Left lung (tissue), 4 donors: ENCODE measurements at regions not wholly inside any gene's neighbourhood (a gene's known extent, or its start where the extent isn't known, plus 50 kb on each side); places are given as distances from the start of the nearest gene placed in this dataset.

ENCODE experiments used
- ATAC-seq: fragments of 200-7000 bp; cut with Tn5 transposase; one replicate; pipeline ENCODE4 v1.9.1; 2020; ENCODE audit warnings: moderate library complexity
- DNase-seq, 4 donors: peaks; one replicate each; pipeline ENCODE4 v3.0.0-alpha.2; 2013 to 2020
- H3K27ac ChIP-seq, 2 donors: fragments of 200-600 bp; sonication (generic) in 1 of 2; one replicate each; pipeline versions ENCODE4 v1.5.0 to v1.8.0; 2020 to 2021
- H3K27me3 ChIP-seq, 2 donors: fragments of 200-600 bp; sonication (generic) in 1 of 2; one replicate each; pipeline versions ENCODE4 v1.5.0 to v1.8.0; 2020 to 2021
- H3K36me3 ChIP-seq, 2 donors: fragments of 200-600 bp; sonication (generic) in 1 of 2; one replicate each; pipeline versions ENCODE4 v1.5.0 to v1.8.0; 2020 to 2021
- H3K4me1 ChIP-seq, 2 donors: fragments of 200-600 bp; one replicate each; pipeline ENCODE4 v1.8.0; 2021
- H3K4me3 ChIP-seq, 2 donors: fragments of 200-600 bp; sonication (generic) in 1 of 2; one replicate each; pipeline versions ENCODE4 v1.5.0 to v1.8.0; 2020 to 2021; ENCODE audit warnings: mild to moderate bottlenecking in 1 of 2
- H3K9me3 ChIP-seq, 2 donors: fragments of 200-600 bp; sonication (generic) in 1 of 2; one replicate each; pipeline versions ENCODE4 v1.5.0 to v1.8.0; 2020 to 2021
- CTCF ChIP-seq, 2 donors: fragments of 200-600 bp; sonication (generic) in 1 of 2; IDR thresholded peaks; one replicate each; pipeline versions ENCODE4 v1.5.0 to v1.8.0; 2021; ENCODE audit warnings: antibody characterized with exemption in 2 of 2
- intact Hi-C, 2 donors: fragments of 100-400 bp; cut with DNase I; formaldehyde crosslinking; loops; one replicate each; pipeline versions ENCODE4 v1.11.2 to v1.14.2; 2022
- donor health status: DM: no; HTN: yes; CAD: no.
- donor health status: DM: no; HTN: no; CAD: no.

DNA sequence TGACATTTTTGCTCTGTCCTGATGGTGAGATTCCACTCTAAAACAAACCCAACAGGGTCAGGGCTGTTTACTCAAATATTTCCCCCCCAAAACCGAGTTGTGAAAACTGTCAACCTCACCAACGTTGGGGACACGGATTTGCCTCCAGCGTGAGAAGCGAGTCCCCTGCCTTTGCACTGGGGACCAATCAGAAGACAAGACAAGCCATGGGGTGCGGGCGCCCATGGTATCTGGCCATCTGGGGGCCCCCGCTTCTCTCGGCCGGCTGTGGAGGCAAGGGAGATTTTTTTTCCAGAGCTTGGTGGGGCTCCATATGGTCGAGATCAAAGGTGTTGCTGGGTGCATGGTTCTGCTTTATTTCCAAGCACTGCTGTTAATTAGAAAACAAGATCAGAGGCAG, 272.1 kb downstream of the BCL11B start:
- no peak for DNase-seq
- Histone ChIP-seq H3K27me3 (no peaks in the 10 kb centered on the region), H3K36me3 (no peaks in the 10 kb centered on the region), H3K4me3 (no peak overlapping the region), H3K4me1 (no peaks in the 10 kb centered on the region), H3K27ac (no peak overlapping the region), H3K9me3 (no peaks in the 10 kb centered on the region)
- no peak for ATAC-seq
- no peak for TF ChIP-seq CTCF (IDR thresholded peaks at IDR 0.05)
- intact Hi-C loops: no loop called here

DNA sequence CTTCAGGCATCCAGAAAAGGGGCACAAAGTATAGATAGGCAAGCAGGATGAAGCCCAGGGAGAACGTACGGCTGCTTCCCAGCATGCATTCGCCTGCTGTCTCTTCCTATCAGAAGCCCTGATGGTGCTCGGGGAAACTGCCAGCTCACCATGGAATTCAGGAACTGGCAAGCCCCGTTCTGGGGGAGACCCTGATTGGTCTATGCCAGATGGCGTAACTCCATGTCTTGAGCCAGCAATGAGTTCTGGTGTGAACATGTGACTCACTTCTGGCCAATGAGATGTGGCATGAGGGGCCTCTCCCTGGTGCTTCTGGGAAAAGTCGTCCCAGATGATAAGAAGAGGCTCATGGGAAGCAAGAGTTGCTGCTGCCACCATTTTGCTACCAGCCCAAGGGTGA, 270.8 kb downstream of the BCL11B start:
- H3K4me3 ChIP-seq: no peak overlapping the region
- H3K27me3 ChIP-seq: no peaks in the 10 kb centered on the region
- DNase-seq (no peak), ATAC-seq (no peak)
- H3K4me1 ChIP-seq: no peaks in the 10 kb centered on the region
- no peaks in the 10 kb centered on the region for H3K36me3 ChIP-seq
- H3K9me3 ChIP-seq: no peaks in the 10 kb centered on the region
- no peak overlapping the region for H3K27ac ChIP-seq
- intact Hi-C loops: no loop called here
- TF ChIP-seq CTCF (IDR thresholded peaks at IDR 0.05): no peak

DNA sequence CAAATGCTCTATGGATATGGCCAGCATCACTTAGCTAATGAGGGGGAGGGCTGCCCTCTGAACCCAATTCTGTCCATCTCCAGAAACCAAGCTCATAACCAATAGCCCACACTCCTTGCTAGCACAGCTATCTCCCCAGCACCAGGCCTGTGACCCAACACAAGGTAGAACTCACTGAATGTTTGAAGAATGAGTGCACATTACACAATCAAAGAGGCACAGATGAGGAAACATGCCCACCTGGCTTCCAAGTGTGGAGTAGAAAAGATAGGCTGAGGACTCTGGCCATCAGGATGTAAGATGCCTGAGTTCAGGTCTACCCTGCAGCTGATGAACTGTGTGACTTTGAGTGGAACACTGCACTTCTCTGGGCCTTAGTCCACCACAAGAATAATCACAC, 268.4 kb downstream of the BCL11B start:
- TF ChIP-seq CTCF (IDR thresholded peaks at IDR 0.05): no peak
- DNase-seq: no peak
- no peak for ATAC-seq
- intact Hi-C loops: no loop called here
- no peaks in the 10 kb centered on the region for H3K36me3 ChIP-seq
- H3K9me3 ChIP-seq: no peaks in the 10 kb centered on the region
- peaks cover 0 to 5% of the 10 kb centered on the region in 2 donors for H3K27me3 ChIP-seq
- no peaks in the 10 kb centered on the region for H3K4me1 ChIP-seq
- no peak overlapping the region for H3K4me3 ChIP-seq
- H3K27ac ChIP-seq: peak overlapping the region in 1 of 2 donors; percentile 15

- peak in 2 of 4 donors; percentile 5 to 44 for DNase-seq
- Histone ChIP-seq H3K27ac (peak overlapping the region in 1 of 2 donors; percentile 15), H3K36me3 (no peaks in the 10 kb centered on the region), H3K9me3 (no peaks in the 10 kb centered on the region), H3K4me1 (no peaks in the 10 kb centered on the region), H3K4me3 (no peak overlapping the region), H3K27me3 (peaks cover 0 to 7% of the 10 kb centered on the region in 2 donors)
- ATAC-seq: no peak
- intact Hi-C loops: no loop called here
- TF ChIP-seq CTCF (IDR thresholded peaks at IDR 0.05): no peak
Observed at GRCh38 chr14:99004112-99004511, 267.9 kb downstream of the BCL11B start.

GRCh38 chr14:99006276-99006675, 265.7 kb downstream of the BCL11B start:
- H3K4me1 ChIP-seq: no peaks in the 10 kb centered on the region
- peaks cover 0 to 7% of the 10 kb centered on the region in 2 donors for H3K27me3 ChIP-seq
- intact Hi-C loops: no loop called here
- TF ChIP-seq CTCF (IDR thresholded peaks at IDR 0.05): no peak
- no peaks in the 10 kb centered on the region for H3K9me3 ChIP-seq
- ATAC-seq (no peak), DNase-seq (no peak)
- no peak overlapping the region for H3K4me3 ChIP-seq
- no peaks in the 10 kb centered on the region for H3K36me3 ChIP-seq
- no peak overlapping the region for H3K27ac ChIP-seq
